B cell (primary cell): ENCODE measurements at regions not wholly inside any gene's neighbourhood (a gene's known extent, or its start where the extent isn't known, plus 50 kb on each side); places are given as distances from the start of the nearest gene placed in this dataset.

Experiments
- EZH2 ChIP-seq: IDR thresholded peaks from 2 replicates; pipeline ENCODE4 v1.6.1; 2012; ENCODE audit warnings: borderline replicate concordance, low read depth, mild to moderate bottlenecking, moderate library complexity, low read length; ENCODE audit not compliant: insufficient read depth, poor library complexity, severe bottlenecking
- TF ChIP-seq, protein P1 (sequence below): fragments of 200-600 bp; IDR thresholded peaks from one replicate; pipeline ENCODE4 v1.8.0; 2022; ENCODE audit warnings: antibody characterized with exemption, mild to moderate bottlenecking

- TF ChIP-seq, protein P1, sequence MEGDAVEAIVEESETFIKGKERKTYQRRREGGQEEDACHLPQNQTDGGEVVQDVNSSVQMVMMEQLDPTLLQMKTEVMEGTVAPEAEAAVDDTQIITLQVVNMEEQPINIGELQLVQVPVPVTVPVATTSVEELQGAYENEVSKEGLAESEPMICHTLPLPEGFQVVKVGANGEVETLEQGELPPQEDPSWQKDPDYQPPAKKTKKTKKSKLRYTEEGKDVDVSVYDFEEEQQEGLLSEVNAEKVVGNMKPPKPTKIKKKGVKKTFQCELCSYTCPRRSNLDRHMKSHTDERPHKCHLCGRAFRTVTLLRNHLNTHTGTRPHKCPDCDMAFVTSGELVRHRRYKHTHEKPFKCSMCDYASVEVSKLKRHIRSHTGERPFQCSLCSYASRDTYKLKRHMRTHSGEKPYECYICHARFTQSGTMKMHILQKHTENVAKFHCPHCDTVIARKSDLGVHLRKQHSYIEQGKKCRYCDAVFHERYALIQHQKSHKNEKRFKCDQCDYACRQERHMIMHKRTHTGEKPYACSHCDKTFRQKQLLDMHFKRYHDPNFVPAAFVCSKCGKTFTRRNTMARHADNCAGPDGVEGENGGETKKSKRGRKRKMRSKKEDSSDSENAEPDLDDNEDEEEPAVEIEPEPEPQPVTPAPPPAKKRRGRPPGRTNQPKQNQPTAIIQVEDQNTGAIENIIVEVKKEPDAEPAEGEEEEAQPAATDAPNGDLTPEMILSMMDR = no peak
- no peak for TF ChIP-seq EZH2
These were observed 390.5 kb downstream of the OR4C45 start for GRCh38 chr11:50423208-50423607.
